ENCODE measurements at regions not wholly inside any gene's neighbourhood (a gene's known extent, or its start where the extent isn't known, plus 50 kb on each side); places are given as distances from the start of the nearest gene placed in this dataset.

GRCh38 chr2:187962538-187962937, 329.1 kb upstream of the GULP1 start:
- intact Hi-C loops (cut with micrococcal nuclease) = no loop called here
- no peaks in the 10 kb centered on the region for H3K9me3 Mint-ChIP-seq
- TF ChIP-seq, protein P1, sequence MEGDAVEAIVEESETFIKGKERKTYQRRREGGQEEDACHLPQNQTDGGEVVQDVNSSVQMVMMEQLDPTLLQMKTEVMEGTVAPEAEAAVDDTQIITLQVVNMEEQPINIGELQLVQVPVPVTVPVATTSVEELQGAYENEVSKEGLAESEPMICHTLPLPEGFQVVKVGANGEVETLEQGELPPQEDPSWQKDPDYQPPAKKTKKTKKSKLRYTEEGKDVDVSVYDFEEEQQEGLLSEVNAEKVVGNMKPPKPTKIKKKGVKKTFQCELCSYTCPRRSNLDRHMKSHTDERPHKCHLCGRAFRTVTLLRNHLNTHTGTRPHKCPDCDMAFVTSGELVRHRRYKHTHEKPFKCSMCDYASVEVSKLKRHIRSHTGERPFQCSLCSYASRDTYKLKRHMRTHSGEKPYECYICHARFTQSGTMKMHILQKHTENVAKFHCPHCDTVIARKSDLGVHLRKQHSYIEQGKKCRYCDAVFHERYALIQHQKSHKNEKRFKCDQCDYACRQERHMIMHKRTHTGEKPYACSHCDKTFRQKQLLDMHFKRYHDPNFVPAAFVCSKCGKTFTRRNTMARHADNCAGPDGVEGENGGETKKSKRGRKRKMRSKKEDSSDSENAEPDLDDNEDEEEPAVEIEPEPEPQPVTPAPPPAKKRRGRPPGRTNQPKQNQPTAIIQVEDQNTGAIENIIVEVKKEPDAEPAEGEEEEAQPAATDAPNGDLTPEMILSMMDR (IDR thresholded peaks at IDR 0.05) = no peak

DNA sequence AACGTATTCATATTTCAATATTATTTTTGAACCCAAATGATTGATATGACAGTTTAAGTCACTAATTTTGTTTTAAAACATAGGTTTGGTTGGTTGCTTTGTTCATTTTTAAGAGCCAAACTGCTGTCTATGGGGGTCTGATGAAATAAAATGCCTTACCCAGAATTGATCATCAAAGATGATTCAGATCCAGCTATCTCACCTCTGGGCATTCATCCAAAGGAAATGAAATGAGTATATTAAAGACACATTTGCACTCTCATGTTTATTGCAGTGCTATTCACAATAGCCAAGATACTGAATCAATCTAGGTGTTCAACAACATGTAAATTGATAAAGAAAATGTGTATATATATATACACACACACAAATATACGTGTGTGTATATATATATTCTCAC, 326.9 kb upstream of the GULP1 start:
- H3K4me3 Mint-ChIP-seq = no peak overlapping the region
- no peaks in the 10 kb centered on the region for H3K4me1 Mint-ChIP-seq
- H3K27ac Mint-ChIP-seq = no peak overlapping the region
- no peaks in the 10 kb centered on the region for H3K9me3 Mint-ChIP-seq
- ChIA-PET POLR2A (no interaction called here), CTCF (no interaction called here)
- no peaks in the 10 kb centered on the region for H3K27me3 Mint-ChIP-seq
- intact Hi-C loops (cut with micrococcal nuclease) = no loop called here
- DNase-seq (no peak), ATAC-seq (ENCODE audit: low read depth) (no peak)
- TF ChIP-seq, protein P1 (IDR thresholded peaks at IDR 0.05) = no peak
- no peaks in the 10 kb centered on the region for H3K36me3 Mint-ChIP-seq (ENCODE audit: low read depth)

More at GRCh38 chr2:187962538-187962937, 329.1 kb upstream of the GULP1 start:
- H3K36me3 Mint-ChIP-seq (ENCODE audit: low read depth) = no peaks in the 10 kb centered on the region
- H3K4me3 Mint-ChIP-seq = no peak overlapping the region
- no peak for DNase-seq
- no peaks in the 10 kb centered on the region for H3K4me1 Mint-ChIP-seq
- no peak for ATAC-seq (ENCODE audit: low read depth)
- CTCF ChIA-PET = no interaction called here
- no peak overlapping the region for H3K27ac Mint-ChIP-seq
- H3K27me3 Mint-ChIP-seq = no peaks in the 10 kb centered on the region
- POLR2A ChIA-PET = no interaction called here

DNA sequence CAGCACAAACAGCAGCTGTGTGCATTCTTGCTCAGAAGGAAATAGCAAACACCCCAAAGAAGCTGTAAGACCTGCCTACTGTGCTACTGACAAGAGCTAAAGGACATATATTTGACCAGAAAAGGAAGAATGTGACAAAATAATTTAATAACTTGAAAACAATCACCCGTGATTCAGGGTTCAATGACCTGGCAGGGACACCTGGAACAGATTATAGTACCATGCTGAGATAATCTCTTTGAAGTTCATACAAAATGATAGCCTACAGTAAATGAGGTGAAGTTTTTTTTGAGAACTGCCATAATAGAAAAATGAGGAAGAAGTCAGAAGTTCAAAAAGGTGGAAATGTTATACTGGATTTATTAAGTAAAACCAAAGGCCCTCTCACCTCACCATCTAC, 324.8 kb upstream of the GULP1 start:
- H3K27ac Mint-ChIP-seq = no peak overlapping the region
- no peak for DNase-seq
- TF ChIP-seq, protein P1 (IDR thresholded peaks at IDR 0.05) = no peak
- no peak for ATAC-seq (ENCODE audit: low read depth)
- H3K4me3 Mint-ChIP-seq = no peak overlapping the region
- H3K4me1 Mint-ChIP-seq = no peaks in the 10 kb centered on the region
- no peaks in the 10 kb centered on the region for H3K27me3 Mint-ChIP-seq
- intact Hi-C loops (cut with micrococcal nuclease) = no loop called here
- H3K9me3 Mint-ChIP-seq = no peaks in the 10 kb centered on the region
- POLR2A ChIA-PET = no interaction called here
- CTCF ChIA-PET = no interaction called here
- H3K36me3 Mint-ChIP-seq (ENCODE audit: low read depth) = no peaks in the 10 kb centered on the region

DNA sequence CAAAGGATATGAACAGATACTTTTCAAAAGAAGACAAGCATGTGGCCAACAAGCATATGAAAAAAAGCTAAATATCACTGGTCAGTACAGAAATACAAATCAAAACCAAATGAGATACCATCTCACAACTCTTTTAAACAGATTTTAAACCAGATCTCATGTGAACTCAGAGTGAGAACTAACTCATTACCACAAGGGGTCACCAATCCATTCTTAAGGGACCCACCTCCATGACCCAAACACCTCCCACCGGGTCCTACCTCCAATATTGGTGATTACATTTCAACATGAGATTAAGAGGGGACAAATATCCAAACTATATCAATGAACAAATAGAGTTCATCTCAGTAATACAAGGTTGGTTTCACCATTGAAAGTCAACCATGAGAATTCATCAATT, 319.8 kb upstream of the GULP1 start:
- ATAC-seq (ENCODE audit: low read depth) = no peak
- no peak for DNase-seq
- H3K9me3 Mint-ChIP-seq = no peaks in the 10 kb centered on the region
- CTCF ChIA-PET = no interaction called here
- POLR2A ChIA-PET = no interaction called here
- H3K27ac Mint-ChIP-seq = no peak overlapping the region
- no peaks in the 10 kb centered on the region for H3K4me1 Mint-ChIP-seq
- TF ChIP-seq, protein P1 (IDR thresholded peaks at IDR 0.05) = no peak
- intact Hi-C loops (cut with micrococcal nuclease) = no loop called here
- no peaks in the 10 kb centered on the region for H3K27me3 Mint-ChIP-seq
- H3K36me3 Mint-ChIP-seq (ENCODE audit: low read depth) = no peaks in the 10 kb centered on the region
- no peak overlapping the region for H3K4me3 Mint-ChIP-seq

- TF ChIP-seq, protein P1 (IDR thresholded peaks at IDR 0.05) = no peak
- H3K9me3 Mint-ChIP-seq = peaks cover 2% of the 10 kb centered on the region
- no peak overlapping the region for H3K4me3 Mint-ChIP-seq
- H3K27me3 Mint-ChIP-seq = no peaks in the 10 kb centered on the region
- H3K36me3 Mint-ChIP-seq (ENCODE audit: low read depth) = no peaks in the 10 kb centered on the region
- DNase-seq (no peak), ATAC-seq (ENCODE audit: low read depth) (no peak)
- POLR2A ChIA-PET = no interaction called here
- intact Hi-C loops (cut with micrococcal nuclease) = no loop called here
- no peak overlapping the region for H3K27ac Mint-ChIP-seq
- CTCF ChIA-PET = no interaction called here
- H3K4me1 Mint-ChIP-seq = no peaks in the 10 kb centered on the region
Observed at GRCh38 chr2:187976259-187976985, 315.3 kb upstream of the GULP1 start.
